AML-193 (cell line): ENCODE measurements at regions not wholly inside any gene's neighbourhood (a gene's known extent, or its start where the extent isn't known, plus 50 kb on each side); places are given as distances from the start of the nearest gene placed in this dataset.
A peak's percentile ranks its signal among the peaks of the same experiment; 100 is the strongest.
"Not testable (repeated sequence)": the region's sequence is repeated elsewhere in the genome, so short reads cannot be mapped to it uniquely, and the experiment has no call there.

Source experiments
- DNase-seq, 2 experiments: peaks; one replicate each; lab custom pipeline; 2025; lab: John Stamatoyannopoulos, UW

DNA sequence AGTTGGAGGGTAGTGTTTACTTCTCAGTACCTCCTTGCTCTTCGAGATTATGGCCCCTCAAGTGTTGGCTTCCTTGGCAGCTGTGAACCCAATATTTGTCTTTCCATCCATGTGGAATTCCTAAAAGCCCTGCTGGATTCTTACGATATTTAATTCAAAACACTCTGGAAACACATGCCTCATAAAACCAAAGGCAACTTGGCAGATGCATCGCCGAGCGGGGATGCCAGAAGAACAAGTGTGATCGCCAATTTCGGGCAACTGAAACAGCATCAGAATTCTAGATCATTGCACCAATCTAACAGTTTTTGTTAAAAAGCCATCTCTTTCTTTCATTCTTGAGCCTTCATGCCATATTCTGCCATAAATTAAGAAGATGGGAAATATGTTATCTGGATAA, 934.4 kb downstream of the AACS start:
- no peak for DNase-seq

DNA sequence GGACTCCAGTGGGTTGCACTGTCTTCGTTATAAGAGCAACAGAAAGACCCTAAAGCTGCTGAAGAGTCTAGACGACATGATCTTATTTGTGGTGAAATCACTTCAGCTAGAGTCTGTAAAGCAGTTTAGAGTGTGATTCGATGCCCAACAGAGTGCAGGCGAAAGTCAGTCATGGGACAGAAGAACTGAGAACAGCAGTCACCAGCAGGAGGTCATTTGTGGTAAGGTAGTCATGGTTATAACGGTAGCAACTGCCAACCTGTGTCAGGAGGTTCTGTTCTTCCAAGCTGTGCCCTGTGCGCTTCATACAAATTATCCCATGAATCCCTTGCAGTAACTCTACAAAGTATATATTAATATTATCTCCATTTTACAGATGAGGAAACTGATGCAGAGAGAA, 954.1 kb downstream of the AACS start:
- no peak for DNase-seq

DNA sequence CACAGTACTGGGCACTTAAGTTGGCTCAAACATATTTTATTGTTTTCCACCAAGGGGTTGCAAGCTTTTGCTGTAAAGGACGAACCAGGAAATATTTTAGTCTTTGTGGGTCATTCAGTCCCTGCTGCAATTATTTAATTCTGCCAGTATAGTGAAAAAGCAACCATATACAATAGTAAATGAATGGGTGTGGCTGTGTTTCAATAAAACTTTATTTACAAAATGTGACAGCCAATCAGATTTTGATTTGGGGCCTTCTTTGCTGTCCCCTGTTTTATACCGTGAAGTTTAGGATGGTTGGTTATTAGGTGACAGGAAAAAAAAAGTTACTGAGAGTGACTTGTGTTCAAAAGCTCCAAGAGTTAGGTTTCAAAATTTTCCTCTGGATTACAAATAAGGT, 956.4 kb downstream of the AACS start:
- no peak for DNase-seq

DNA sequence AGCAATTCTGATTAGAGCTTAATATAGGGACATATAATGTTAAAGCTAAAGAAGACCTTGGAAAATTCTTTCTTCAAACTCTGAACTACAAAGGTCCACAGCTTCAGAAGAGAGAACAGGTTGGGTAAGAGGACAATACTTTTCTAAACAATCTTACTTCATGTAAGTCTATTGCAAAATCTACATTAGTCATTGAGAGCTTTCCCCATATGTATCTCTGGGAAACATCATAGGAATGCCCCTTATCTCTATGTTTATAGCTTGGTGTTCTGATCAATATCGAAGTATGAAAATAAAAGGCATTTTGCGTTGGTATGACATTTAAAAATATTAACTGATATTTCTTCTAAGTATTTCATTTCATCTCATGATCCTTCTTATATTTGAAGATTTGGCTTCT, 962.6 kb downstream of the AACS start:
- DNase-seq, result no peak

DNA sequence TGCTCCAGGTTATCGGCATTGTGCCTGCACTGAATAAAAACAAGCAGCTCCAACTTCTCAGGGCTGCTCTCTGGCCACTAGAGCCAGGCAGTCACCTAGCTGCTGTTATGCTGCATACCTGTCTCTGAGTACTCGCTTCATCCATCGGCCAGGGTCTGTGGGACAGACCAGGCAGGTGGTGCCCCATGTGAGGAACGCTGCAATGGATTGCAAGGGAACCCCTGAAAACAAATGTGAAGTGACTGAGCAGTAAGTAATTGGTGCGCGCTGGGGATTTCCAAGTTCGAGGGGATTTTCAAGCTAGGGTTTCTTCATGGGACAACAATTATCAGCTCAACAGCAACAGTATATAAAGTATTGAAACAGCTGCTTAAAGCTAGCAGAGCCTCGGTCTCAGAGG, 965.3 kb downstream of the AACS start:
- DNase-seq, result no peak

DNA sequence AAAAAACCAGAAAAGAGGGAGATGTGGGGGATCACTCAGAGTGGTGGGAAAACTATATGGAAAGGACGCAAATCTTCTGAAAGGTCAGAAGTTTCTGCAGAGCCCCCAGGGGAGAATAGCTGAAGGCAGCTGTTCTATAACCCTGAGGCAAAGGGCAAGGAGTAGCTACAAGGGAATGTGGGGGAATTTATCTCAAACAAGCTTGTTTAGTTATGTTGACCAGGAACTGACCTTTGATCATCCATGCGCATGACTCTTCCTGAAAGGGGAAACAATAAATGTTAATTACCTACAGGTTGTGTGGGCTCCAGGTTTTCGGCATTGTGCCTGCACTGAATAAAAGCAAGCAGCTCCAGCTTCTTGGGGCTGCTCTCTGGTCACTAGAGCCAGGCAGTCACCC, 968.5 kb downstream of the AACS start:
- DNase-seq, result no peak

DNA sequence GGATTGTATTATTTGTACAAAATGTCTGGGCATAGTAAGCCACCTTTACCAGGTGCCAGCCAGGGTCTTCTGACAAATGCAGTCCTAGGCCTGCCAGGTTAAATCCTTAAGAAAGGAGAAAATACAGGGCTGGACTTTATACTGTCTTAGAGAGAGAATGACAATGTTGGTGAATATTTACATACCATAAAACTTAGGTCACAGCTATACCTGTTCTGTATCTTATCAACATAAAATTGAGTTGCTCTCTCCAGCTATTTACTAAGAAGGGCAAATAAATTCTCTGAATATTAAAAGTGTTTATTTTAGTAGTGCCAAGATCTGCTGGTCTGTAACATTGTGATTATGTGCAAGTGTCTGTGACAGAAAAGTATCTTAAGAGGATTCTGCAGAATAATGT, 971.1 kb downstream of the AACS start:
- DNase-seq, result no peak

DNA sequence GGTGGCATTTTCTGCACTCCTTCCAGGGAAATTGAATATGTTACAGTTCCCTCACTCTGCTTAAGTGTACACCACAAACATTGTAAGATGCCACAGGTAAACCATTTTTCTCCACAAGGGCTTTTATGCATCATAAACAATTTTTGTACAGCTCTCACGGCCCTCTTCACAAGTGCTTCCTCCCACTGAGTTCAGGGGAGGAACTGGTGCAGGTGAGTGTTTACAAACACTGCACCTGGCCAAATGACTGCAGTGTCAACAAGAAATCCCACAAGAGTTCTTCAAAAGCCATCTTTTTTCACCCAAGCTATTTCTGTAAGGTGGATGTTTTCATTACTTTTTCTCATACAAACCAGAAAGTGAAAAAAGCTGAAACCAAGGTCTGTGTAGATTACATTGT, 973.2 kb downstream of the AACS start:
- DNase-seq, result no peak

DNA sequence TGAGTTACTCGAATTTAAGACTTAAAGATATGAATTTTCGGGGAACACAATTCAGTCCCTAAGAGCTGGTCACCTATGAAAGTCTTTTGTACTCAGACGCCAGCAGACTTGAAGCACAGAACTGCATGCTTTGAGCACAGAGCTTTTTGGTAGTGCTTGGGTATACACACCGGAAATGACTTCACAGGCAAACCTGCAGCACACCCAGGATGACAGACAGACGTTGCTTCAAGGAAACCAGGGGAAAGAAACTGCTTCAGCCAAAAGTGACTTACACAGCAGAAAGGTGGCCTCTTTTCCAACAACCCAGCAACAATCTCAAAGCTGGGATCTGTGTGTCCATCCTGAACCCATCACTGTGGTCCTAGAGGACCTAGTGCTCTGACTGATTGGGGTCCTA, 975.1 kb downstream of the AACS start:
- DNase-seq, result no peak

DNA sequence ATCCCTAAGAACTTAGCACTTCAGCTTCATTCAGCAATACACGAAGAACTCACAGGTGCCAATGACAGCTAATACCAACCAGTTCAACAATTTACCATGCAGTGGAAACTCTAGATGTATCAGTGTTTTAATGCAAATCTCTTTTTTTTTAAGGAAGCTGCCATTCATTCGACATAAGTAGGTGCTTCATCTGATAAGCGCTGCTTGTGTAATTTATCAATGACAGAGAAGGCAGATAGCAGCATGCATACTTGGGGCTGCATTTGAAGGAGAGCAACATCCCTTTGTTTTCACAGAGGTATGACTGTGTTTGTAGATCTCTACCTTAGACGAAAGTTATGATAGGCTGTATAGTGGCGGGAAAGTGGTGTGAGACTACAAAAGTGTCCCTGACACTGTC, 977.1 kb downstream of the AACS start:
- no peak for DNase-seq

DNA sequence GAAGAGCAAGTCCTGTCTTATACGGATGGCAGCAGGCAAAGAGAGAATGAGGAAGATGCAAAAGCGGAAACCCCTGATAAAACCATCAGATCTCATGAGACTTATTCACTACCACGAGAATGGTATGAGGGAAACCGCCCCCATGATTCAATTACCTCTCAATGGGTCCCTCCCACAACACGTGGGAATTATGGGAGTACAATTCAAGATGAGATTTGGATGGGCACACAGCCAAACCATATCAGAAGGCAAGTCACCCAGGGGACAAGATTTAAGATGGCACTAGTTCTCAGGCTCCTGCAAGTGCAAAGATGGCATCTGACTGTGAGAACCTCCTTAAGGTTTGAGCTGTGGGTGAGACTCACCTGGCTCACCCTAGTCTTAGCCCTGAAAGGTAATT, 984.3 kb downstream of the AACS start:
- DNase-seq, result not testable (repeated sequence)

DNA sequence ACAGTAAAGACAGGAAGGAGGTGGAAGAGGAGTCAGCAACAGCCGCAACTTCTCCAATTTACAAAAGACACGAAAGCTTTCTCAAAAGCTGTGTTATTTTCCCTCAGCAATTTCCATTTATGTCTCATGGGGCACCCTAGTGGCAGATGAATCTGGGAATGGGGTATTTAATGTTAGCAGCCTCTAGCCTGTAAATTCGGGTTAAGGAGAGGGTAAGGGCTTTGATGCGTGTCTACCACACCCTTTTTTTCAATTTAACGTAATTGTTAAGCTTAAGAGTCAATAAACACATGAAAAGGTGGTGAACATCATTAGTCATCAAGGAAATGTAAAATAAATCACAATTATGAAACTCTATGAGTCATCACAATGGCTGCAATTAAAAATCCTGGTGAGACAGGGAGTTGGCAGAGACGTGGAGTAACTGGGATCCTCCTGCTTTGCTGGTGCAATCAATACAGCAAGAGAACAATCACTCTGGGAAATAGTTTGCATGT, 986.4 kb downstream of the AACS start:
- no peak for DNase-seq

DNA sequence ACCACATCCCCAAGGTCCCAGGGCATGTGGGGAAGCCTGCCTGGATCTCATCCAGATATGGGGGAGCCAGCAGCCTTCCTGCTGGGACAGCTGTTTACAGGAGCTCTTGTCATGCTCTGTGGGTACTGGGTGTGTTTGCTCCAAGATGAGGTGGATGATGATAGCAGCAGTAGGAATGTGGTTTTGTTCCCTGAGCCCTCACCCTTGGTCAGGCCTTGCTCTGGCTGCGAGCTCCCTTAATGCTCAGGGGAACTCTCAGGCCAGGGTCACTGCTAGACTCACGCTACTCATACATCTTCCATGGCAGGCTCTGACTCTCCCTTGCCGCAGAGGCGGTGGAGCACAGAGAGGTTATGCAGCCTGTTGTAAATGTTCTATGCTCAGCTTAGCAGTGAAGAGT, 990.3 kb downstream of the AACS start:
- no peak for DNase-seq

DNA sequence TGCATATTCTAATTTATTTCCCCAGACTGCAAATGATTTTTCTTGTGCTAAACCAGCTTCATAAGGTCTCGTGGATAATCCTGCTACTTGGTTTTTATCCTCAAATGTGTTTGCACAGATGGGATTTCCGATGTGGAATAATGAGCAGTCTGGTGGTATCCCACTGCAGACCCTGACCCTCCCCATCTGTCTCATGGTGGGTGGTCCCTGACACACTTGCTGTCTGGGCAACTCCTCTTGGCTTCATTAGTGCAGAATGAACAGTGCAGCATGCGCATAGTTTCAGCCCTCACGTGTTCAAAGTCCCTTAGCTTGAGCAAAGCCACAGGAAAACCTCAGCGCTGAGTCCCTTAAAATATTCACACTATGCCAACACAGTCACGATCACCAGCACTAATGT, 996.5 kb downstream of the AACS start:
- no peak for DNase-seq

DNA sequence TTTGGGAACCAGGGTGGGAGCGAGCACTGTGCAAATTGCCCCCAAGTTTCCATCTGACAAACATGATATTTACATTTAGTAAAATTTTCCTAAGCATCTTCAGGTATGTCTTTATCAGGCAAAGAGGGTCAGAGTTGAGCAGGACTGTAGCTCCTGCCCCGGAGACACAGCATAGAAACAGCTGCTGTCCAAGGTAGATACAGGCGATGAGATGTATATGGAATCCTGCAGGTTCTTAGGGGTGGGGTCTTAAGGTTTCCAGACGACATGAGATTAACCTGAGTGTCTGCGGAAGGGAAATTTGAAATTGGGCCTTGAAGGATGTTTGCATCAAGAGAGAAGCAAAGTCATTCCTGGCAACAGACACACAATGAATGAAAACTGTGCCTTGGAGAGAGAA, 998.8 kb downstream of the AACS start:
- no peak for DNase-seq

DNA sequence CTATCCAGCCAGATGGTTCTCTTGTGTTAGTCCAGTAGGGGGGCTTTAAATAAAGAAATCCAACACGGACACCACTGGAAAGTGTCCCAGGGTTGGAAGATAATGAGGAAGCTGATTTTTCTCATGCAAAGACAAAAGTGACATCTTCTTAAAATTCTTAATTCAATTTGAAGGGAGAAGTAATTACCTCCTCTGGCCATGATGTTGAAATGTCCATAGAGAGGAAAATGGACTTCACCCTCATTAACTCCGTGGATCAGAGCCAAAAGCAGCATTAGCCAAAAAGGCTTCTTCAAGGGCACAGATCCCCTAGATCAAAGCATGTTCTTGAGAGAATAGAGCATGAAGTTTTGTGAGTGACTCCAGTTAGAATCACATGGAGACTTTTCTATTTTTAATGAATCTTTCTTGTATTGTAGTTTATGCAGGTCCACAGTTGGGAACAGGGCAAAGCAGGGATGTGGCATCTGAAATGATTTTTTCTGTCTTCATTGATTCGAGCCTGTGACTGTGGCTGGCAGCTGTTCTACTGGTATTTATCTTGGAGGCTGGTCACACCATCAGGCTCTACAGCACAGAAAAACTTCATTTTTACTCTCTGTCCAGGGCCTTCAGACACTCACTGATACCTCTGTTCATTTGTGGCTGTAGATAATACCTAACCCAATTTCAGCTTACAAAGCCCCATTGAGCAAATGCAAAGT, 1002.5 kb downstream of the AACS start:
- no peak for DNase-seq

DNA sequence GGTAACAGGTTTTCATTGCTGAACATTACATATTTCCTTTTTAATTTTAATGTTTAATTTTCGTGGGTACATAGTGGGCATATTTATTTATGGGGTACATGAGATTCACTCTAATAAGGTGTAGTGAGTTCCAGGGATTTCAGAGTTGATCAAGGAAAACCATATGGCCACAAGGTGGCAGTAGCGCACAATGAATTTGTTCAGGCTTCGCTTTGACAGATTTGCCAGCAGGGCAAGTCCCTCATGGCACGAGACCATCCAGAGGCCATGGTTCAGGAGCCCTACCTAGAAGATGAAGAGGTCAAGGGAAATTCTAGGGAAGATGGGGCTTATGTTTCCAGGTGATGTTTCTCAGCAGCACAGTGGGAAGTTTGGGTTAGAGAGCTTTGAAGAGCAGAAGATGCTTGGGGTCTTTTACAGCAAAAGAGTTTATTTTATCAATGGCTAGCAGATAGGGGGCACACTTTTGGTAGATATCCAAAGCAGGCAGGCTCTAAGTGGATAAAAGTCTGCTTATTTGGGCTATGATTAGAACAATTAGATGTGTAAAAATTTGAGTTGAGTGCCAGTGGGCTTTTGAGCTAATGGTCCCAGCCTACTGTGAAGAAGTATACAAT, 1004.4 kb downstream of the AACS start:
- peak; percentile 9 to 45 for DNase-seq

DNA sequence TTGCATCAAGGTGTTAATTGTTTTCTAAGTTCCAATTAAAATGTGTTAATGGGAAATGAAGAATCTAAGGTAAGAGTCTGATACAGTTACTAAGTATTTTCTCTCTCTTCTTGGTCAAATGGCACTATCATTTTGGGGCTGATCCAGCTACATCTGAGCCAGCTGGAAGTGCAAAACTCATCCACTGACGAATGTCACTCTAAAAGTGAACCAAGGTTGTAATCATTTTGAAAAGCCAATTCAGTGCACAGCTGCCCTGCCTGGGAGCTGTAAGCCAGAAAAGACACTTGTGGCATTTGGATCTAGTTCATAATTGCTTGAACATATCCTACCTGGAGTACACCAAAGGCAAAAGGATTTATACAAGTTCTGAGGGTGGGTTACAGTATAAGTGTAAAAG, 1011.3 kb downstream of the AACS start:
- DNase-seq, result no peak

DNA sequence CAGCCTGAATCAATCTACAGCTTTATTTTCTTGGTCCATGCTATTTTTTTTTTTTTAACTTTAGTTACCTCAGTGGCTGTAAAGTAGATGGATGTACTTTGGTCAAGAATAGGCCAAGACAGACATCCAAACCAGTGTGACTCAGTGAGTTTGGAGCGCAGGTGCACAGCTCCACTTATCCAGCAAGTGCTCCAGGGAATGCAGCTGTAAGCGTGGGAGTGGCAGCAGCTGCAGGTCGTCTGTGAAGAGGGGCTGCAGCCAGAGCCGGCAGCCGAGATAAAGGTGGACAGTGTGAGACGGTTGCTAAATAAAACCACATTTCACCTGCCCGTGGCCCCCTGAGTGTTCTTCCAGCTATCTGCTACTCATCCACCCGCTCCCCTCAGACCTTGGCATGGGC, 1018.7 kb downstream of the AACS start:
- DNase-seq, result no peak

DNA sequence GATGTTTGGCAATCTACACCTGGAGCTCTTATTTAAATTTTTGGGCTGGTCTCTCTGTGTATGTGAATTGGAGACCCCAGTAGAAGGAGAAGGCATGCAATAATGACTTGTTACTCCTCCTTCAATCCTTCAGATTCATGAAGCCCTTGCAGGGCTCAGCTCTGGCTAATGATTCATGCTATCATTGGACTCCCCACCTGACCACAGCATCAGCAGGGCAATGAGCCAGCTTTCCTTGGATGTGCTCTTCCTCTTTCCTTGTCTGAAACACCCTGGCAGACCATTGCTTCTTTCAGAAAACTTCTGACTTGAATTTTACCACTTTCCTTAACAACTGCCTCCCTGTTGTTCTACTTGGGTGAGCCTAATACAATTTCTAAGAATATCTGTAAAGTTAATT, 1019.2 kb downstream of the AACS start:
- DNase-seq, result no peak

DNA sequence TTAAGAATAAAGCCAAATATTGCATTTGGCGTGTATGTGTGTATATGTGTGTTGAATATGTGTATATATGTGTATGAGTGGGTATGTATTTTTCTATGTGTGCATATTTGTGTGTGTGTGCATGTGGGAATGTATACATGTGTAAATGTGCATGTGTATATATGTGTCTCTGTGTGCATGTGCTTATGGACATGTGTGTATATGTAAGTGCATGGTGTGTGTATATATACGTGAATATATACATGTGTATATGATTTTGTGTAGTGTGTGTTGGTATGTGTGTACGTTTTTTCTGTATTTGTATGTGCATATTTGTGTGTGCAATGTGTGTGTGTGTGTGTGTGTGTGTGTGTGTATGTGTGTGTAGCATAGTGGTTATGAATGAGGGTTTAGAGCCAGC, 1021.0 kb downstream of the AACS start:
- no peak for DNase-seq

DNA sequence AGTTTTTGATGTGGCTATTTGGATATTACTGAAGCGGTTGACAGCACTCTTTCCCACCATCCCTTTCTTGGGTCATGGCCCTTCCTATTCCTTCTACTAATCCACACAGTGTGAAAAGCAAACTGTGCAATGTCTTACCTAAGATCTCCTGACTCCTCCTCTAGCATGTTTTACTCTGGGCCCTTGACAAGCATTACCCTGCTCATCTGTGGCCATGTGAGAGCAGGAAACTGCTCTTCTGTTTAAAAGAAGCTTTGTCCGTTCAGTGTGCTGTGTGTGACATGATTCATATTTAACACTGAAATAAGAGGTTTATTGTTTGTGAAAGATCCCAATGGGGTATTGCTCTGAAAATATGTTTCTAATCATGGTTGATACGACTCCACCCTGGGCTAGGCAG, 1022.5 kb downstream of the AACS start:
- no peak for DNase-seq

DNA sequence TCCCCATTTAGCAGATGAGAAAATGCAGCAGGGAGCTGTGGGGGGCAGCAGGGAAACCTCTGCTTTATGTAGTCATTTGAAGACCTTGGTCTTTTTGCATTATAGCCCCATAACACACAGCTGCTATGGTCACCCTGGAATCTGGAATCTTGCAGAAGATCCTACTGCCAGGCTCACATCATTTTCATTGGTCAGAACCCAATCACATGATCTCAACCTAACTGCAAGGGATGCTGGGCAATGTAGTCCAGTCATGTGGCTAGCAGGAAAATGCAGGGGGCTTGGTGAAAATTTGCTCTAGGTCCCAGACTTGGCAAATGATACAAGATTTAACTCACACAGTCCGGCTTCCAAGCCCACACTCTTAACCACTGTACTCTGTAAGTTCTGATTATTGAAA, 1028.7 kb downstream of the AACS start:
- DNase-seq, result no peak
